Kidney (tissue), 13 donors: ENCODE measurements at regions not wholly inside any gene's neighbourhood (a gene's known extent, or its start where the extent isn't known, plus 50 kb on each side); places are given as distances from the start of the nearest gene placed in this dataset.

ENCODE experiments used
- DNase-seq, 5 donors: peaks; one replicate each; pipeline ENCODE4 v3.0.0-alpha.2; 2013 to 2020
- FAIRE-seq: peaks from 2 replicates; lab custom pipeline; 2012; peaks lifted over from hg19 to GRCh38; lab: Jason Lieb, UNC
- H3K27ac ChIP-seq, 2 donors: one replicate each; pipeline ENCODE4 v1.7.0; 2013; ENCODE audit warnings: low read depth in 2 of 2, low read length in 2 of 2, inconsistent platforms in 1 of 2
- H3K27me3 ChIP-seq: one replicate; pipeline ENCODE4 v1.7.1; 2013; ENCODE audit warnings: low read length, inconsistent platforms; ENCODE audit not compliant: control insufficient read depth, insufficient read depth
- H3K36me3 ChIP-seq, 3 donors: one replicate each; pipeline versions ENCODE4 v1.7.0 to v1.7.1; 2013; ENCODE audit warnings: low read length in 3 of 3, control low read depth in 1 of 3, inconsistent platforms in 1 of 3; ENCODE audit not compliant: insufficient read depth in 3 of 3, control insufficient read depth in 2 of 3
- H3K4me1 ChIP-seq, 3 donors: one replicate each; pipeline versions ENCODE4 v1.7.0 to v1.7.1; 2013; ENCODE audit warnings: low read length in 3 of 3, inconsistent platforms in 1 of 3, low read depth in 1 of 3; ENCODE audit not compliant: control insufficient read depth in 2 of 3, insufficient read depth in 2 of 3
- H3K4me3 ChIP-seq, 3 donors: one replicate each; pipeline versions ENCODE4 v1.7.0 to v1.8.1; 2013; ENCODE audit warnings: low read length in 3 of 3, control low read depth in 1 of 3, inconsistent platforms in 1 of 3
- H3K9ac ChIP-seq, 3 donors: one replicate each; pipeline versions ENCODE4 v1.7.0 to v1.7.1; 2013; ENCODE audit warnings: low read length in 3 of 3, control low read depth in 1 of 3, inconsistent platforms in 1 of 3
- H3K9me3 ChIP-seq, 3 donors: one replicate each; pipeline versions ENCODE4 v1.7.0 to v1.7.1; 2013; ENCODE audit warnings: low read length in 3 of 3, control low read depth in 1 of 3, inconsistent platforms in 1 of 3; ENCODE audit not compliant: control insufficient read depth in 2 of 3, insufficient read depth in 1 of 3
- CTCF ChIP-seq: IDR thresholded peaks from 3 replicates; pipeline ENCODE4 v1.5.1; 2012; ENCODE audit warnings: mild to moderate bottlenecking, moderate library complexity, borderline replicate concordance; ENCODE audit not compliant: insufficient read depth; ENCODE audit errors: extremely low read depth
- intact Hi-C: fragments of 100-400 bp; cut with DNase I; formaldehyde crosslinking; loops from one replicate; pipeline ENCODE4 v1.11.1; 2022
- donor health status: control.
- donor health status: control.
- donor health status: control.
- donor health status: control.
- donor health status: control.
- donor health status: DM: yes; HTN: yes; CAD: no.
- donor health status: Normal renal cell carcinoma (clear cell type).

- Histone ChIP-seq H3K36me3 (no peaks in the 10 kb centered on the region), H3K27me3 (no peaks in the 10 kb centered on the region), H3K9ac (no peak overlapping the region), H3K9me3 (no peaks in the 10 kb centered on the region), H3K27ac (no peak overlapping the region), H3K4me1 (no peaks in the 10 kb centered on the region), H3K4me3 (no peak overlapping the region)
- DNase-seq (no peak), FAIRE-seq (no peak)
- TF ChIP-seq CTCF = no peak
- intact Hi-C loops = no loop called here
Measured at GRCh38 chr10:33410860-33411234, 76.4 kb upstream of the NRP1 start.

DNA sequence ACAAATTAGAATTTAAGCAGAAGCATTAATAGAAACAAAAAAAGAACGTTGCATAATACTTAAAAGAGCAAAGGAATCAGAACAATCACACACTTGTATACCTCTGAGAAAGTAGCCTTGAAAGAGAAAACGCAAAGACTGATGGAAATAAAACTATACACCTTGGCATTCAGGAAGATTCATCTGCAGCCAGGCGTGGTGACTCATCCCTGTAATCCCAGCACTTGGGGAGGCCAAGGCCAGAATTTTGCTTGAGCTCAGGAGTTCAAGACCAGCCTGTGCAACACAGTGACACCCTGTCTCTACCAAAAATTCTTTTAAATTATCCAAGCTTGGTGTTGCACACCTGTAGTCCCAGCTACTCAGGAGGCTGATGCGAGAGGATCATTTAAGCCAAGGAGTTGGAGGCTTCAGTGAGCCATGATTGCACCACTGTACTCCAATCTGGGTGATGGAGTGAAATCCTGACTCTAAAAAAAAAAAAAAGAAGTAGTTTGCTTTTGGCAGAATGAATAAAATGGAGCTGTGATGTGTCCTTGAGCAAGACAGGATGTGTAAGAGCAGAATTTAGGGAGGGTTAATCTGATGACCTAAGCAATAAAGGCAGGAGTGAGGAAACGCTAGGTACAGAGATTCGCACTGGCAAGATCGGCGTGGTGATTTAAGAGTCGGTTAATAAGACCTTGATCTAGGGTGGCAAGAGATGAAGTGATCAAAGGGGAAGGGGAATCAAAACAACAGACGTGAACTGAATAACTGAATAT is 75.8 kb upstream of the NRP1 start:
- no peak for TF ChIP-seq CTCF
- Histone ChIP-seq H3K4me1 (no peaks in the 10 kb centered on the region), H3K27me3 (no peaks in the 10 kb centered on the region), H3K9ac (no peak overlapping the region), H3K36me3 (no peaks in the 10 kb centered on the region), H3K4me3 (no peak overlapping the region), H3K9me3 (no peaks in the 10 kb centered on the region), H3K27ac (no peak overlapping the region)
- no peak for DNase-seq
- FAIRE-seq = no peak
- intact Hi-C loops = no loop called here

DNA sequence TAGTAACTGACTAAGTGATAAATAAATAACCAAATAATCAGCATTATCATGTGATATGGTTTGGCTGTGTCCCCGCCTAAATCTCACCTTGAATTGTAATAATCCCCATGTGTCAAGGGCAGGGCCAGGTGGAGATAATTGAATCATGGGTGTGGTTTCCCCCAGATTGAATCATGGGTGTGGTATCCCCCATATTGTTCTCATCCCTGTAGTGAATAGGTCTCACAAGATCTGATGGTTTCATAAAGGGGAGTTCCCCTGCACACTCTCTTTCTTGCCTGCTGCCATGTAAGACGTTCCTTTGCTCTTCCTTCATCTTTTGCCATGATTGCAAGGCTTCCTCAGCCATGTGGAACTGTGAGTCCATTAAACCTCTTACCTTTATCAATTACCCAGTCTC is 72.1 kb upstream of the NRP1 start:
- Histone ChIP-seq H3K36me3 (no peaks in the 10 kb centered on the region), H3K9ac (no peak overlapping the region), H3K9me3 (no peaks in the 10 kb centered on the region), H3K4me1 (no peaks in the 10 kb centered on the region), H3K27me3 (no peaks in the 10 kb centered on the region), H3K4me3 (no peak overlapping the region), H3K27ac (no peak overlapping the region)
- DNase-seq (no peak), FAIRE-seq (no peak)
- TF ChIP-seq CTCF = no peak
- intact Hi-C loops = no loop called here
